Effector memory CD4-positive, alpha-beta T cell (primary cell): ENCODE measurements at regions not wholly inside any gene's neighbourhood (a gene's known extent, or its start where the extent isn't known, plus 50 kb on each side); places are given as distances from the start of the nearest gene placed in this dataset.
A peak's percentile ranks its signal among the peaks of the same experiment; 100 is the strongest.

ENCODE experiments used
- DNase-seq, 3 donors: peaks; one replicate each; pipeline ENCODE4 v3.0.0-alpha.2; 2020
- H3K27ac ChIP-seq: 2 replicates; pipeline ENCODE4 v1.7.0; 2013; ENCODE audit warnings: mild to moderate bottlenecking, low read length, moderate library complexity; ENCODE audit not compliant: insufficient read depth, poor library complexity, severe bottlenecking
- H3K27me3 ChIP-seq: replicated peaks from 2 replicates; pipeline ENCODE4 v1.7.0; 2013; ENCODE audit warnings: mild to moderate bottlenecking, low read length; ENCODE audit not compliant: insufficient read depth, control insufficient read depth, poor library complexity, severe bottlenecking
- H3K36me3 ChIP-seq: 2 replicates; pipeline ENCODE4 v1.7.0; 2013; ENCODE audit warnings: mild to moderate bottlenecking, low read length, moderate library complexity; ENCODE audit not compliant: control insufficient read depth, insufficient read depth
- H3K4me1 ChIP-seq: 2 replicates; pipeline ENCODE4 v1.7.0; 2013; ENCODE audit warnings: low read length, mild to moderate bottlenecking; ENCODE audit not compliant: control insufficient read depth, insufficient read depth, poor library complexity, severe bottlenecking
- H3K4me3 ChIP-seq: 2 replicates; pipeline ENCODE4 v1.7.0; 2013; ENCODE audit warnings: low read length, low read depth, mild to moderate bottlenecking; ENCODE audit not compliant: insufficient read depth, poor library complexity, severe bottlenecking
- H3K9me3 ChIP-seq: 2 replicates; pipeline ENCODE4 v1.7.0; 2013; ENCODE audit warnings: mild to moderate bottlenecking, low read length, moderate library complexity; ENCODE audit not compliant: control insufficient read depth

DNA sequence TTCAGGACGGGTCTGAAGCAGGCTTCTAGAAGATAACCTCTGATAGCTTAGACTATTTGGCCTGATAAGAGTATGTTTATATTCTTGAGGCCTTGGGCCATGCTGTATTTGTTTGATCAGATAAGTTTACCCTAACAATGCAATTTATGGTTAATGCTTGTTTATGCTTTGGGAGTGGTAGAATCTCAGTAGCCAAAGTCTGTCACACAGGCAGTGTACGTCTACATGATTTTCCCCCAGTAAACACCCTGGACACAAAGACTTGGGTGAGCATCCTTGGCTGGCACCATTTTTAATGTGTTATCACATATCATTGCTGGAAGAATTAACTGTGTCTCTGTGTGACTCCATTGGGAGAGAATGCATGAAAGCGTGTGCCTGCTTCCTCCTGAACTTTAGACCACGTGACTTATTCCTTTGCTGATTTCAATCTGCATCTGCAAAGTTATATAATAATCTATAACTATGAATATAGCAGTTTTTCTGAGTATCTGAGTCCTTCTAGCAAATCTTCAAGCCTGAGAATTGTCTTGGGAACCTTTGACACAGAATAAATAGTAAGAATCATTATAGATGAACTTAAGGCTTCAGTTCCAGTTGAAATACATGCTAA, 172.4 kb downstream of the CASP12 start:
- H3K4me1 ChIP-seq: no peaks in the 10 kb centered on the region
- no peak overlapping the region for H3K27ac ChIP-seq
- no peaks in the 10 kb centered on the region for H3K9me3 ChIP-seq
- no peak overlapping the region for H3K4me3 ChIP-seq
- no peaks in the 10 kb centered on the region for H3K27me3 ChIP-seq
- no peak for DNase-seq
- H3K36me3 ChIP-seq: no peaks in the 10 kb centered on the region

DNA sequence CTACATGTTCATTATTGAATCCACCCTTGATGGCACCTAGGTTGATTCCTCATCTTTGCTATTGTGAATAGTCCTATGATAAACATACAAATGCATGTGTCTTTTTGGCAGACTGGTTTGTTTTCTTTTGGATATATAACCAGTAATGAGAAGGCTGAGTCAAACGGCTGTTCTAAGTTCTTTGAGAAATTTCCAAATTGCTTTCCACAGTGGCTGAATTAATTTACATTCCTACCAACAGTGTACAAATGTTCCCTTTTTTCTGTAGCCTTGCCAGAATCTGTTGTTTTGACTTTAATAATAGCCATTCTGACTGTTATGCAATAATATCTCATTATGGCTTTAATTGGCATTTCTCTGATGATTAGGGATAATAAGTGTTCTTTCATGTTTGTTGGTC, 184.9 kb downstream of the CASP12 start:
- Histone ChIP-seq H3K4me3 (no peak overlapping the region), H3K27me3 (no peaks in the 10 kb centered on the region), H3K9me3 (no peaks in the 10 kb centered on the region), H3K27ac (no peak overlapping the region), H3K36me3 (no peaks in the 10 kb centered on the region), H3K4me1 (no peaks in the 10 kb centered on the region)
- DNase-seq: no peak

DNA sequence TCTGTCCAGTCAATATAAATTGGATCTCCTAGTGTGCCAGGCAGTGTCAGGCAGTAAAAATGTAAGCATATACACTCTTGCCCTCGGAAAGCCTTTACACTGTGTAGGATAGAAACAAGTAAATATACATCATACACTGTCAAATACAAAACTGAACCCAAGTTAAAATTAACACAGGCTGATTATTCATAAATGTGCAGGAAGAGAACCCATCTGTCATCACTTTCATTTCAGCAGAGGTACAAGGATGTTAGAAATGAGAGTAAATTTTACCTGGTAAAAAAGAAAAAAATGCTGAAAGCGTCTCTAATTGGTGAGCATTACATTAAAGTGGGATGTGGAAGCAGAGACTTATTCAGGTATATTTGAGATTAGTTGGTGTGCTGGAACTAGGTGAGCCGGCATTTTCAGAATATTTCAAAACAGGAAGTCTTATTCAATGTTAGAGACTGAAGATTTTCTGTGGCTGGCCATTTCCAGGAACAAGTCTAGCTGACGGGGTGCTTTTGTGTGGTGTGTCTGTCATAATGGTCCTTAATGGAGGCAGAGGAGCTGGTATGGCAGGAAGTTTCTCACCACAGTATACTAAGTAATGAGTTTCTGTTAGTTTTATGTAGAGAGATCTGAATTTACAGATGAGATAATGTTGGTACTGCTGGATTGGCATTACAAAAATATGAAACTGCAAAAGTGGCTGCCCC, 192.6 kb downstream of the CASP12 start:
- Histone ChIP-seq H3K4me1 (peaks cover 22% of the 10 kb centered on the region), H3K36me3 (no peaks in the 10 kb centered on the region), H3K4me3 (peak overlapping the region; percentile 20), H3K27ac (peak overlapping the region; percentile 66), H3K9me3 (no peaks in the 10 kb centered on the region), H3K27me3 (no peaks in the 10 kb centered on the region)
- peak; percentile 49 to 63 (median 59) for DNase-seq

DNA sequence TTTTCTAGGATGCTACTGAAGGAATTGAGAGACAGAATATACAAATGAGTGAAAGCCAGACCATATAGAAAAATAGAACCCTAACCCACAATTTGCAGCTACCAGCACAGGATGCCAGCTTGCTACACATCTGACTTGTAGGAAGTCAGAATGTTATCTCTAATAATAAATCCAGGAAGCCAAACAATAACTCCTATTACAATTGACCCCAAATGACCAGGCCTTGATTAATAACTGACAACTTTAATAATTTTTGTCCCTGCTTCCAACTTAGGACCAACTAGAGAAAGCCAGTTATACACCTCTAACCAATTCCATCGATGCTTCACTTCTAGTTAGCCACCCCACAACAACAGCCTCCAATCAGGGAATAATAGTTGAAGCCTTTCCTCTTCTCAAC, 193.4 kb downstream of the CASP12 start:
- peak overlapping the region; percentile 20 for H3K4me3 ChIP-seq
- peaks cover 28% of the 10 kb centered on the region for H3K4me1 ChIP-seq
- no peak for DNase-seq
- no peaks in the 10 kb centered on the region for H3K36me3 ChIP-seq
- H3K9me3 ChIP-seq: no peaks in the 10 kb centered on the region
- H3K27me3 ChIP-seq: no peaks in the 10 kb centered on the region
- H3K27ac ChIP-seq: peak overlapping the region; percentile 66

DNA sequence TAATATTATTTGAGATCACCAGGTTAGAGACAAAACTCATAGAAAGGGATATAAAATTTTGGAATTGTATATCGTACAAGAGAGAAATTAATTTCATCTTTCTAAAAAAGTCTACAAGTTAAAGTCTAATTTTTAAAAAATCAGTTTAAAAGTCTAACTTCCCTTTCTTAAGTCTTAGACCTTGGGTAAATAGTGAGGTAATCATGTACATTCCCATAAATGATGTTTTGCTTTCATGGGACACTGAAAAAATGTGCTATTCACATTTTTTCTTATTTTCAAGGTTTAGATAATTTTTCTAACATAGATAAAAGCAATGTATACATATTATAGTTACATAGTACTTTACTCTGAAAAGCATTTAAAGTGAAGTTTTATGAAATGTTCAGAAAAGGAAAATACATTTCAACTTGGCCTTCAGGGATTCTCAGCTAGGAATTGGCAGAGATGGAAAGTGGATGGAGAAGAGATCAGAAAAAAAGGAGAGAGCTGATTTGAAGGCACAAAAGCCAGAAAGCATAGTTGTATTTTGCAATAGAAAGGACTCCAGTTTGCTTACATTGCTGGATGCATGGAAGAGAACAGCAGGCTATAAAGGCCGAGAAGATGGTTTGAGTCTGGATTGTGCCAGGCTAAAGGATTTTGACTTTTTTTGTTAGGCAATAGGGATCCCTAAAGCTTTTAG, 194.0 kb downstream of the CASP12 start:
- no peak for DNase-seq
- Histone ChIP-seq H3K27ac (peak overlapping the region; percentile 66), H3K4me3 (no peak overlapping the region), H3K27me3 (no peaks in the 10 kb centered on the region), H3K4me1 (peaks cover 28% of the 10 kb centered on the region), H3K36me3 (no peaks in the 10 kb centered on the region), H3K9me3 (no peaks in the 10 kb centered on the region)

DNA sequence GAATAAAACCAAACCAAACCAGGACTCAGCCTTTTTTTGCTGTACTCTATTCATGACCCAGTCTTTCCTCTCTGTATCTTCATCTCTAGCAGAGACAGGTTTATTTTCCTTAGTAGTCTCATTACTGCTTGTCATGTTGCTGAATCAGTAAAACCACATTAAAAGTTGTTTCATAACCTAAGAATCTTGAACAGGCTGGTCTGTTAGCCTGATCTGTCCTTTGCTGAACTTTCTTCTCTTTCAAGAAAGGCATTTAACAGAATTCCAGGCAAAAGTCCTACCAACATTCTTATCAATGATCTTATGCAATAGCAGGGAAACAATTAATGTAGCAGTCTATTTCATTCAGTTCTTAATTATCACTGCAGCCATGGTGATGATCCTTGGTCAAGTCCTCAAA, 197.7 kb downstream of the CASP12 start:
- DNase-seq: no peak
- Histone ChIP-seq H3K9me3 (no peaks in the 10 kb centered on the region), H3K36me3 (no peaks in the 10 kb centered on the region), H3K27ac (no peak overlapping the region), H3K4me1 (peaks cover 21% of the 10 kb centered on the region), H3K4me3 (no peak overlapping the region), H3K27me3 (no peaks in the 10 kb centered on the region)

DNA sequence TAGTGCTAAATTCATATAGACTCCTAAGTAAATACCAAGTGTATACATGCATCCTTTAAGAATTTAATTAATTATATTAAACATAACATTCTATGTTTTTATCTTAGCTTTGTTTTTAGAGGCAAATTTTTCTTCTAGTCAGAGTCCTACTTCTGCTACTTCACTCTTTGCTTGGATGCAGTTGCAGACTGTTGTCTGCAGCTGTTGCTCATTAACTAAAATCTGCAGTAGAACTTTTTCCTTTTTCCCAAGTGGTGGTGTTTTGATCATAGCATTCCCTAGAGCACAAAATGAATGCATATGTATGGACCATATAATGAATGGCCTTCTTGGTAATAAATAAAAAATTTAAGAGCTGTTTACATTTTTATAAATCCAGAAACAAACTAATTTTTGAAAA, 198.3 kb downstream of the CASP12 start:
- H3K36me3 ChIP-seq: no peaks in the 10 kb centered on the region
- H3K9me3 ChIP-seq: no peaks in the 10 kb centered on the region
- H3K27me3 ChIP-seq: no peaks in the 10 kb centered on the region
- H3K4me3 ChIP-seq: no peak overlapping the region
- DNase-seq: no peak
- no peak overlapping the region for H3K27ac ChIP-seq
- peaks cover 16% of the 10 kb centered on the region for H3K4me1 ChIP-seq

DNA sequence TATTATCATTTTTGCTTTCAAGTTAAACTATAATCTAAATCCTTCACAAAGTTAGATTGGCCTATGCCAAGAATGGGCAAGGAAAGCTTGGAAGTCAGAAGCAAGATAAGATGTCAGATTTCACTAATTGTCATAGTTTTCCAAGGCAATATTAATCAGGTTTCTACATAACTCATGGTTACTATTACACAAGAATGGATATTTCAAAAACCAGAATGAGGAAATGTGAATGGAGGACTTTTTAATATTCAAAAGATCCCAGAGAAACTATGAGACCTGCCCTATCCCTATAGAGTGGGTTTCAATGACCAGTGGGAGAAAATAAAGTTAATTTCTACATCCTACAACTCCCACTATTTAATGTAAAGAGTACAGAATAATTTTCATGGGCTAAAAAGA, 203.2 kb downstream of the CASP12 start:
- H3K27ac ChIP-seq: no peak overlapping the region
- H3K27me3 ChIP-seq: no peaks in the 10 kb centered on the region
- no peak overlapping the region for H3K4me3 ChIP-seq
- H3K4me1 ChIP-seq: no peaks in the 10 kb centered on the region
- H3K36me3 ChIP-seq: no peaks in the 10 kb centered on the region
- H3K9me3 ChIP-seq: no peaks in the 10 kb centered on the region
- no peak for DNase-seq

DNA sequence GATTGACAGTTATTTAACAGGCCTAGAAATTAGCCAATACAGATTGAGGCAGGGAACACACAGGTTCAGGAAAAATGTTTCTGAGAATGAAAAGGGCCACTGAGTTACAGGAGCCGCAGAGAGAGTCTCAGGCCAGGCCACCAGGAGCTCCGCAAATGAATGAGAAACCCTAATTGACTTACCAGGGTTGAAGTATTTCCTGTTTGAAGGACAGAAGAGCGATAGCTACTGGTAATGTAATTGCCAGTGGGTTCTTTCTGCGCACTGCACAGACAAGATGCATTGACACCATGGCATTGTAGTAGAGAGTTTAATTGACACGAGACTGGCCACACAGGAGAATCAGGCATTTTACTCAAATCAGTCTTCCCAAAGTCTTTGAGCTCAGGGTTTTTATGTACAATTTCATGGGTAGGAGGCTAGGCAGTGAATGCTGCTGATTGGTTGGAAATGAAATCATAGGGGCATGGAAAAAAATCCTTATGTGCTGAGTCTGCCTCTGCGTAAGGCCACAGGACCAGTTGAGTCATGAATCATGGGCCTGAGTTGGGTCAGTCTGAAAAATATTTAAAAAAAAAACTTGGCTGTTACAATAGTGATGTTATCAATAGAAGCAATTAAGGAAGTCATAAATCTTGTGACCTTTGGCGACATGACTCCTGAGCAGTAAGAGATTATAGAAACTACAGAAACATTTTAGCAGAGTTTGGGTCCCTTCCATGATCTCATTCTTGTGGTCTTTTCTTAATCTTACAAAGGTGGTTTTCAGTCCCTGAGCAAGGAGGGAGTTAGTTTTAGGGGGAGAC, 203.8 kb downstream of the CASP12 start:
- no peak for DNase-seq
- Histone ChIP-seq H3K27ac (no peak overlapping the region), H3K27me3 (no peaks in the 10 kb centered on the region), H3K36me3 (no peaks in the 10 kb centered on the region), H3K4me3 (no peak overlapping the region), H3K9me3 (no peaks in the 10 kb centered on the region), H3K4me1 (no peaks in the 10 kb centered on the region)
